HG03135 (cell line): ENCODE measurements at regions not wholly inside any gene's neighbourhood (a gene's known extent, or its start where the extent isn't known, plus 50 kb on each side); places are given as distances from the start of the nearest gene placed in this dataset.
A peak's percentile ranks its signal among the peaks of the same experiment; 100 is the strongest.
"Not testable (repeated sequence)": the region's sequence is repeated elsewhere in the genome, so short reads cannot be mapped to it uniquely, and the experiment has no call there.

Experiments used
- ATAC-seq: cut with Tn5 transposase; IDR thresholded peaks from one replicate; pipeline ENCODE4 v1.9.1; 2021; ENCODE audit warnings: mild to moderate bottlenecking, moderate library complexity; ENCODE audit not compliant: unreplicated experiment

- no peak for ATAC-seq
These were observed 103.5 kb upstream of the SLC38A2 start for GRCh38 chr12:46475972-46476645.

DNA sequence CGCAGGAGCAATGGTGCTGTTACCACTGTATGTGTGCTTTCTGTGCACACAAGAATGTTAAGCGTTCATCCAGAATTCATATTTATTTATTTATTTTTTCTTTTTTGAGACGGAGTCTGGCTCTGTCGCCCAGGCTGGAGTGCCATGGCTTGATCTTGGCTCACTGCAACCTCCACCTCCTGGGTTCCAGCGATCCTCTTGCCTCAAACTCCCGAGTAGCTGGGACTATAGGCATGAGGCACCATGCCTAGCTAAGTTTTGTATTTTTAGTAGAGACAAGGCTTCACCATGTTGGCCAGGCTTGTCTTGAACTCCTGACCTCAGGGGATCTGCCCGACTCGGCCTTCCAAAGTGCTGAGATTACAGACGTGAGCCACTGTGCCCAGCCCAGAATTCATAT lies 101.8 kb upstream of the SLC38A2 start:
- not testable (repeated sequence) for ATAC-seq

DNA sequence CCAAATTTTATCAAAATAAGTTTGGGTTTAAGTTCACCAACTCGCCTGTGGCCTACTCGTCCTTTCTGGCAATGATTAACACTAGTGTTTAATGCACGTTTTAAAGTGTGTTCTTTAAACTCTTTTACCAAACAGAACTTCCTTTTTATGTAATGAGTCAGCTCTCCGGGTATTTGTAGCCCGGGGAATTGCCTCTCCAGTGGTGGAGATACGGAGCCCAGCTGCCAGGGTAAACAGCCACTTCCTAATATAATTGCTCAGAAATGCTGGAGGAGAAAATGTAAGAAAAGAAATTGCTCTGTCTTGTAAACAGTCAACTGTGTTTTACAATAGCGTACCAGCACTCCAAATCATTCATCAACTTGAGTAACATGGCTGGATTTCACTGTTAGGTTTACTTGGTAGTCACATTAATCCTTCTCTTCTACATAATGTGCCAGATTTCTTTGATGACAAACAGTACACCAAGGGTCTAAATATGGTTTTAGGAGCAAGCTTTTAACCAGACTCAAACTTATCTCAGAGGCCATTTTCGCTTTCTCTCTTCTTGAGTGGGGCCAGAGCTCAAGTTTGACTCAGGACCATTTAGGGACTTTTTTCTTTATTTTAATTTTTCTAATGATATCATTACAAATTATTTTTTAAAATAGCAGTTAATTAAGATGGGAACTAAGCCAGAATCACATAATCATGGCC lies 101.2 kb upstream of the SLC38A2 start:
- ATAC-seq, result peak; percentile 60

- ATAC-seq, result no peak
These were observed 100.5 kb upstream of the SLC38A2 start for GRCh38 chr12:46472893-46473633.

DNA sequence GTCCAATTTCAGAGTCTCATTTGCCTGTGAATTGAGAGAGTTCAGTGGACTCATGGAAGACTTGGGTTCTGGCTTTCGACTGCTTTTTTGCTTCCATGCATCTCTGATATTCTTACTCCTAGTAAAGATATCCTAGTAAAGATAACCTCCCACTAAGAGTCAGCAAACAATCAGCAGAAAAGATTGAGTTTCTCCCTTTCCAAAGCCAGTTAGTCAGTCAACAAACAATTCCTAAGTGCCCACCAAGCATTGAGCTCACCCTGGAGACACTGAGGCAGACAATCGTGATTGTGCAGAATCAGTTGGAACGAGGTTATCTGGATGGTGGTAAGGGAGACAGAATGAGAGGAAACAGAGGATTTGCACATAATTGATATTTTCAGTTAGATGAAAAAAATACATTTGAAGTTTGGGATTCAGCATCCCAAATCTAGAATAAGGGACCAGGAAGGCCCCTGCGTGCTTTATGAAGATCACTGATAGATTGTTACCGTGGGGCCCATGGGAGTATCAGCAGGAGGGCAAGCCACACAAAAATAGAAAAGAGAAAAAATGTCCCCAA lies 99.7 kb upstream of the SLC38A2 start:
- ATAC-seq, result no peak

- ATAC-seq, result no peak
These were observed 98.8 kb upstream of the SLC38A2 start for GRCh38 chr12:46471404-46471803.

- no peak for ATAC-seq
These were observed 98.4 kb upstream of the SLC38A2 start for GRCh38 chr12:46470975-46471374.

DNA sequence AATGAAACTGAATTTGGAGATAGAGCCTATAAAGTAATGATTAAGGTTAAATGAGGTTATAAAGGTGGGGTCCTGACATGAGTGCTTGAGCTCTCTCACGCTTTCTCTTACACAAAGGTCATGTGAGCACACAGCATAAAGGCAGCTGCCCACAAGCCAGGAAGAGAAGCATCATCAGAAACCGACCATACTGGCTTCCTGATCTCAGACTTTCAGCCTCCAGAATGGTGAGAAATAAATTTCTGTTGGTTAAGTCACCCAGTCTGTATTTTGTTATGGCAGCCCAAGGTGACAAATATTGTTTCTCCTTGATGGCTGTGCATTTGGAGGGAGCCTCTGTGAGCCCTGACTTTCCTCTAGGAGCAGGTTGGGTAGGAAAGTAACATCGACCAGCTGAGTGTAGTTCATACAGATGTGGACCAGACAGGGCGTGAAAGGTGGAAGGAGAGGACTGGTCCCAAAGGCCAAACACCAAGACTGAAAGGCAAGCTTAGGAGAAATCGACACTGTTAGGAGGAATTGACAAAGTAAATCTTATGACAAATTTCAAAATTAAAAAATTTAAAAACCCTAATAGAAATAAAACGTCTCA lies 97.6 kb upstream of the SLC38A2 start:
- ATAC-seq, result peak; percentile 47

DNA sequence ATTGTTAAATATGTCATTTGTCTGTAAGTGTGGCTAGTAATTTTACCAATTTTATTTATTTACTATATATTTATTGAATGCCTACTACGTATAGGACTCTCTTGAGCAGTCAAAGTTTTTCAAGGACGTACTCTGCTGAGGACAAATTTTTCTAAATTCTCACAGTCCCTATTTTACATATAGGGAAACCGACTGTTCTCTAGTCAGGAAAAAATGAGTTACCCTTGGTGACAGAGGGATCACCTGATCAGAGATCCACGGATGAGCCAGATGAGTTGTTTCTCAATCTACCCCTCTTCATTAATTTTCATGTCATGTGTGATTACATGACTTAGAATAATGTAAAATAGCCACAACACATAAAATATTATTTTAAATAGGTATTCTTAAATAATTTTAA lies 96.2 kb upstream of the SLC38A2 start:
- no peak for ATAC-seq

DNA sequence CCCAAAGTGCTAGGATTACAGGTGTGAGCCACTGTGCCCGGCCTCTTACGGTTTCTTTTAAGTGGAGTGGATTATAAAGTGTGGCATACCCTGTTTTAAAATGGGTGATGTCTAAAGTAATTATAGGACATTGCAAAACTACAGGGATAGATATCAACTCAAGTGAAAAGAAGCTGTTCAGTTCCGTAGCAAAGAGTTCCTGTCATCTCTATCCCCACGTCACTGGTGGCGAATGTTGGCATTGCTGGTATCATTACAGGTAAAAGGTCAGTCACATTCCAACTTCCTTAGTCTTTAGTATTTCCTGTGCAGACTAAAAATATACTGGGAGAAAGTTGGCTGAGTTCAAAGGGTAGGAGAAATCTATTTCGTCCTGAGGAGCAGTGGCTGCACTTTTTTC lies 95.6 kb upstream of the SLC38A2 start:
- no peak for ATAC-seq

- ATAC-seq, result no peak
These were observed 92.7 kb upstream of the SLC38A2 start for GRCh38 chr12:46465307-46465706.

GRCh38 chr12:46464863-46465262 lies 92.3 kb upstream of the SLC38A2 start:
- no peak for ATAC-seq

GRCh38 chr12:46462641-46463355 lies 90.2 kb upstream of the SLC38A2 start:
- ATAC-seq, result no peak

GRCh38 chr12:46461907-46462640 lies 89.5 kb upstream of the SLC38A2 start:
- no peak for ATAC-seq

- ATAC-seq, result no peak
These were observed 88.9 kb upstream of the SLC38A2 start for GRCh38 chr12:46461459-46461858.

DNA sequence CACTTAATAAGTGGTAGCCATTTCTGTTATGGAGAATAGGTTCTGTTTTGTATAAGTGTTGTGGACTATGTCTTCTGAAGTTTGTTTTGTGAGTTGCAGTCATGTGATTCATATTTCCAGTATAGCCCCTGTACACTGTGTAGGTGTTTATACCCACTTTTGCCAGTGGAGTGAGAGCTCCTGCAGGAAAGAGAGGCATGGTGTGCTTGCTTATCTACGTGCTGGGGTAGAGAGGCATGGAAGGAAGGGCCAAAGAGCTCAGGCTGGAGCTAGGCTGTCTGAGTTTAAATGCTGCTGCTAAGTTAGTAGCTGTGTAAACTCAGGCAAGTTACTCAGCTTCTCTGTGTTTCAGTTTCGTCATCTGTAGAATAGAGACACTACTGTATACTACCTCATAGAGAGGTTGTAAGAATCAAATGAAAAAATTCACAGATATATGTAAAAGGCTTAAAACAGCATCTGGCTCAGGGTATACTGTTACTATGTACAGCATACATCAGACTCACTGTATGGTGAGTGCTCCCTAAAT lies 88.2 kb upstream of the SLC38A2 start:
- ATAC-seq, result no peak

DNA sequence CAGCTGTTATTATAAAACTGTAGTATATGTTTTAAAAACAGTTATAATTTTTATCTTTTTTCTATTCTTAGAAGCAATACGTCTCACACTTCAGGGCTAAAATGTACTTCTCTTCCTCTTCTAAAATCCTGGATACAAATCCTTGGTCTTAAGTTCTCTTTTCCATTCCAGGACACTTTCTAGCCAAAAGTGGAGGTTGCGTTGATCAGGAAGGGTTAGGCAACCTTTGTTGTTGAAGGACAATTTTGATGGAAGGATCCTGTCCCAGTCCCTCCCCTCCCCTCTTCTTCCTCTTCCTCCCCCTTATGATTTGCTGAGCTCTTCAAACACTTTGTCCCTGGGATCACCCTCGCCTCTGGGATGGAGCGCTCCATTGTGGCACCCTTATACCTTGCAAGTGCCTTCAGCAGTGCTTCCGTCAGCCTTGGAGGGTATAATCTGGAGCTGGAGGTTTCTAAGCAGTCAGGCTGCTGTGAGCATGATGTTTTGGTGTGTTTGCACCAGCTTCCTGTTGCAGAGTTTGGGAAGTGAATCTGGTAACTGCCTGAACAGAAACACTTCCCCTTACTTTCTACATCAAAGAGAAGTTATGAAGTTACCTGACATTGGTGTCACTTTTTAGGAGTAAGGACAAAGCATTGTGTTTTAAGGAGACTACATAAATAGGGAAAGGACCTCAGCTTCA lies 87.4 kb upstream of the SLC38A2 start:
- ATAC-seq, result no peak

- ATAC-seq, result no peak
These were observed 86.5 kb upstream of the SLC38A2 start for GRCh38 chr12:46459111-46459510.

DNA sequence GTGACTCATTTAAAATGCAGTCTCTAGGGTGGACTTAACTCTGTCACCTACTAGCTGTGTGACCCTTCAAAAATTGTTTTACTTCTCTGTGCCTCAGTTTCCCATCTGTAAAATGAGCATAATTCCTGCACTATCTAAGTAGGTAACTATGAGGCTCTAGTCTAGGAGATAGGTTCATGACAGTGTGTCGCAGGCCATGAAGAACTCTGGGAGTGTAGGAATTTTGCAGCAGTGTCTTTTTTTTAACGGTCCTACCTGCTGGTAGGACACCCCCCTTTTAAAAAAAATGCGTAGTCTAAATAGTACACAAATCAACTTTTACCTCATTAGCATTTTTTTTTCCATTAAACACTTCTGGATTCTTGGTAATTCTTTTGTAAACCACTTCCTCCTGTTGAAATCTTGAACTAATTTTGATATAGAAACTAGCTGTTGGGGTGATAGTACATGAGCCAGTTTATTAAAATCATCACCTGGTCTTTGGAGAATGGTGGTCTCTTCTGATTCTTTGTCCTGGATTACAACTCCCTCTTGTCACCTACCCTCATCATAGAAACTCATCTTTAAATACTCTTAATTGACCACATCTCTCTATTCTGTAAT lies 86.0 kb upstream of the SLC38A2 start:
- ATAC-seq, result no peak
